ENCODE measurements at regions not wholly inside any gene's neighbourhood (a gene's known extent, or its start where the extent isn't known, plus 50 kb on each side); places are given as distances from the start of the nearest gene placed in this dataset.

DNA sequence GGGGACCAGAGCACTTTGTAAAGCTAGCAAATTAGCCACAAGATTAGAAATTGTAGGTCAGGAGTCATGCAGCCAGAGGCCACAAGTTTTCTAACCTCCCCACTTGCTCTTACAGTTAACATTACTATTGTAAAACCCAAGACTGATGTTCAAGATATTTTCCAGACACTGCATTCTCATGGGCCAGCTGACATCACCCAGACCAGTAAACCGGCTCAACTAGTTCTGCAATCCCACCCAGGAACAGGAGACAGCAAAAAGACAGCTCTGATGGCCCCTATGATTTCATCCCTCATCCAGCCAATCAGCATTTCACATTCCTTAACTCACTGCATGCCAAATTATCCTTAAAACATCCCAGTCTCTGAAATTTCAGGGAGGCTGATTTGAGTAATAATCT, 178.5 kb downstream of the PRR20E start:
- TF ChIP-seq, protein P1, sequence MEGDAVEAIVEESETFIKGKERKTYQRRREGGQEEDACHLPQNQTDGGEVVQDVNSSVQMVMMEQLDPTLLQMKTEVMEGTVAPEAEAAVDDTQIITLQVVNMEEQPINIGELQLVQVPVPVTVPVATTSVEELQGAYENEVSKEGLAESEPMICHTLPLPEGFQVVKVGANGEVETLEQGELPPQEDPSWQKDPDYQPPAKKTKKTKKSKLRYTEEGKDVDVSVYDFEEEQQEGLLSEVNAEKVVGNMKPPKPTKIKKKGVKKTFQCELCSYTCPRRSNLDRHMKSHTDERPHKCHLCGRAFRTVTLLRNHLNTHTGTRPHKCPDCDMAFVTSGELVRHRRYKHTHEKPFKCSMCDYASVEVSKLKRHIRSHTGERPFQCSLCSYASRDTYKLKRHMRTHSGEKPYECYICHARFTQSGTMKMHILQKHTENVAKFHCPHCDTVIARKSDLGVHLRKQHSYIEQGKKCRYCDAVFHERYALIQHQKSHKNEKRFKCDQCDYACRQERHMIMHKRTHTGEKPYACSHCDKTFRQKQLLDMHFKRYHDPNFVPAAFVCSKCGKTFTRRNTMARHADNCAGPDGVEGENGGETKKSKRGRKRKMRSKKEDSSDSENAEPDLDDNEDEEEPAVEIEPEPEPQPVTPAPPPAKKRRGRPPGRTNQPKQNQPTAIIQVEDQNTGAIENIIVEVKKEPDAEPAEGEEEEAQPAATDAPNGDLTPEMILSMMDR (IDR thresholded peaks at IDR 0.05), result no peak
- intact Hi-C loops (cut with DNase I; ENCODE audit: low total_unique reads), result no loop called here
- Histone ChIP-seq H3K4me1 (no peaks in the 10 kb centered on the region), H3K27me3 (no peaks in the 10 kb centered on the region), H3K27ac (no peak overlapping the region), H3K4me3 (no peak overlapping the region), H3K36me3 (no peaks in the 10 kb centered on the region), H3K9me3 (no peaks in the 10 kb centered on the region)
- DNase-seq, result no peak

DNA sequence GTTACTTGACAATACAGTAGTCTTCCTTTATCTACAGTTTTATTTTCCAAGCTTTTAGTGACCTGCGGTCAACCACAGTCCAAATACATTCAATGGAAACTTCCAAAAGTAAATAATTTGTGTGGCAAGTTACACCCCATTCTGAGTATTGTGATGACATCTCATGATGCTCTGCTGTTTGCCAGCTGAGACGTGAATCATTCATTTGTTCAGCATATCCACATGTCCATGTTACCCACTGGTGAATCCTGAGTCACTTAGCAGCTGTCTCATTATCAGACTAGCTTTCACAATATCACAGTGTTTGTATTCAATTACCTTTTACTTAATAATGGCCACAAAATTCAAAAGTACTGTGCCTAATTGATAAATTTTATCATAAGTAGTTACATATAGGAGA, 179.8 kb downstream of the PRR20E start:
- no peak overlapping the region for H3K4me3 ChIP-seq
- TF ChIP-seq, protein P1 (IDR thresholded peaks at IDR 0.05), result no peak
- no peak overlapping the region for H3K27ac ChIP-seq
- H3K27me3 ChIP-seq, result no peaks in the 10 kb centered on the region
- H3K36me3 ChIP-seq, result no peaks in the 10 kb centered on the region
- intact Hi-C loops (cut with DNase I; ENCODE audit: low total_unique reads), result no loop called here
- no peaks in the 10 kb centered on the region for H3K9me3 ChIP-seq
- no peak for DNase-seq
- no peaks in the 10 kb centered on the region for H3K4me1 ChIP-seq

DNA sequence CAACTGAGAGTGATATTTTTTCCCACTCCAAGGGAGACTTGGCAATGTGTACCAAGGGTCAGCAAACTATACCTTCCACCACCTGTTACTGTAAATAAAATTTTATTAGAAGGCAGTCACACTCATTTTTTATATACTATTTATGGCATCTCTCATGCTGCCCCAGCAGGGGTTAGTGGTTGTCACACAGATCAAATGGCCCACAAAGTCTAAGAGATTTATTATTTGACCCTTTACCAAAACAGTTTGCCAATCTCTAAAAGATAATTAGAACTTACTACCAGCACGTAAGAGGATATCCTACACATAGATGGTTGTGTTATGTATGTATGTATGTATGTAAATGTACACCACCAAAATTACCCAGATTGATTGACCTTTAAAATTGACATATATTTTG, 185.1 kb downstream of the PRR20E start:
- H3K27me3 ChIP-seq, result no peaks in the 10 kb centered on the region
- no peaks in the 10 kb centered on the region for H3K9me3 ChIP-seq
- TF ChIP-seq, protein P1 (IDR thresholded peaks at IDR 0.05), result no peak
- H3K27ac ChIP-seq, result no peak overlapping the region
- no peak for DNase-seq
- intact Hi-C loops (cut with DNase I; ENCODE audit: low total_unique reads), result no loop called here
- H3K4me1 ChIP-seq, result no peaks in the 10 kb centered on the region
- H3K36me3 ChIP-seq, result no peaks in the 10 kb centered on the region
- H3K4me3 ChIP-seq, result no peak overlapping the region

DNA sequence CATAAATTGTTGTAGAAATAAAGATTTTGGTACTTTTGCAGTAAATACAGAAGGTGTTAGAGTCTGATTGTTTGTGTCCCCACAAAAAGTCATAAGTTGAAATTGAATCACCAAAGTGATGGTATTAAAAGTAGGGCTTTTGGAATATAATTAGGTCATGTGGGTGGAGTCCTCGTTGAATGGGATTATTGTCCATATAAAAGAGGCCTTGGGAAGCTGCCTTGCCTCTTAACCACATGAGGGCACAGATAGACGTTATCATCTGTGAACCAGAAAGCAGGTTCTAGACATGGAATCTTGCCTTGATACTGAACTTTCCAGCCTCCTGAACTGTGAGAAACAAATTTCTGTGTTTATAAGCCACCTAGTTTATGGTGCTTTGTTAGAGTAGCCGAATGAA, 186.8 kb downstream of the PRR20E start:
- no peaks in the 10 kb centered on the region for H3K4me1 ChIP-seq
- H3K9me3 ChIP-seq, result no peaks in the 10 kb centered on the region
- intact Hi-C loops (cut with DNase I; ENCODE audit: low total_unique reads), result no loop called here
- TF ChIP-seq, protein P1 (IDR thresholded peaks at IDR 0.05), result no peak
- no peaks in the 10 kb centered on the region for H3K27me3 ChIP-seq
- H3K36me3 ChIP-seq, result no peaks in the 10 kb centered on the region
- DNase-seq, result no peak
- no peak overlapping the region for H3K4me3 ChIP-seq
- H3K27ac ChIP-seq, result no peak overlapping the region

DNA sequence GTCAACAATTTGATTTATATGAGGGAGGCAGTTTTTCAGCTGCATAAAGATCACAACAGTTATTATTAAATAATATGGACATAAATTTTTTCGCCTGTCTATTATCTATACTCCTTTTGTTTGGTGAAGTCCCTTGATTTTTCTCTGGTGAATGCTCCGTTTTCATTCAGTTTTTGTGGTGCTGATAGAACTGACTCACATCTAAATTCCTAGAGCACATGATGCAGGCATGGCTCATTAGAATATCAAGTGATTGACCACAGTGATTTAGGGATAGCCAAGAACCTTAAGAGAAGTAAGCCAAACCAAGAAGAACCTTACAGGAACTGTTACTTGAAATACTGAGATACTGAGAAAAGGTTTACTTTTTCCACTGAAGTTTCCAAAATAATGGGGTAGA, 208.9 kb downstream of the PRR20E start:
- no peak for DNase-seq
- H3K27me3 ChIP-seq, result no peaks in the 10 kb centered on the region
- H3K4me3 ChIP-seq, result no peak overlapping the region
- H3K27ac ChIP-seq, result no peak overlapping the region
- no peaks in the 10 kb centered on the region for H3K4me1 ChIP-seq
- TF ChIP-seq, protein P1 (IDR thresholded peaks at IDR 0.05), result no peak
- intact Hi-C loops (cut with DNase I; ENCODE audit: low total_unique reads), result no loop called here
- no peaks in the 10 kb centered on the region for H3K36me3 ChIP-seq
- H3K9me3 ChIP-seq, result no peaks in the 10 kb centered on the region

DNA sequence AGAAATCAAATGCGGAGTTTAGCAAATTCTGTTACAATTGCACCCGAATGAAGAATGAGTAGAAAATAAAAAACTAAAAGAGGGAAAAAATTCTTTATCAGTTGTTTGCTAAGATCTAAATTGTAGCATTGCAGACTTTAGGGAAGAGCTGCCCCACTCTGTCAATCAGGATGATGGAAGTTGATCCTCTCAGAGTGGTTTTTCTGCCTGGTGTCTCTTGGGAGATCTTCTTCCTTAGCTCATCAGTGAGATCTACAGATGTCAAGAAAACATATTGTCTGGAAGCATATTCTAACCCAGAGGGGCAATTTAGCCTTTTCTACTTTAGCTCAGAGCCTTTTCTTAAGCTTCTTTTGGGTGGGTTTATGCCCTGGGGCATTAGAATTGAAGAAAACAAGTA, 223.2 kb upstream of the PCDH17 start:
- H3K9me3 ChIP-seq, result no peaks in the 10 kb centered on the region

More for the DNA sequence above, 223.2 kb upstream of the PCDH17 start:
- Histone ChIP-seq H3K36me3 (no peaks in the 10 kb centered on the region), H3K4me3 (no peak overlapping the region), H3K27ac (no peak overlapping the region), H3K27me3 (no peaks in the 10 kb centered on the region), H3K4me1 (no peaks in the 10 kb centered on the region)
- intact Hi-C loops (cut with DNase I; ENCODE audit: low total_unique reads), result no loop called here
- no peak for DNase-seq
- TF ChIP-seq, protein P1 (IDR thresholded peaks at IDR 0.05), result no peak

All from tibial artery (tissue), 4 donors.